H1 (cell line): ENCODE measurements at regions not wholly inside any gene's neighbourhood (a gene's known extent, or its start where the extent isn't known, plus 50 kb on each side); places are given as distances from the start of the nearest gene placed in this dataset.

Experiments used
- BRCA1 ChIP-seq: IDR thresholded peaks from 2 replicates; pipeline ENCODE4 v1.6.1; 2012; ENCODE audit warnings: low read depth, low read length, improper control_type of control experiment
- CTCF ChIP-seq, 3 experiments: IDR thresholded peaks; 1 replicate in 2 of 3; 2 replicates in 1 of 3; pipeline versions ENCODE4 v1.5.1 to v1.6.1; 2011; ENCODE audit warnings: low read length in 3 of 3, mild to moderate bottlenecking in 3 of 3, inconsistent platforms in 2 of 3, low read depth in 1 of 3, moderate library complexity in 1 of 3; ENCODE audit not compliant: insufficient read depth in 1 of 3; ENCODE audit errors: control extremely low read depth in 1 of 3
- MAFK ChIP-seq: IDR thresholded peaks from 2 replicates; pipeline ENCODE4 v1.6.1; 2012; ENCODE audit warnings: low read depth, mild to moderate bottlenecking, improper control_type of control experiment, low read length
- MAX ChIP-seq: IDR thresholded peaks from 2 replicates; pipeline ENCODE4 v1.6.1; 2012; ENCODE audit warnings: inconsistent platforms
- POLR2A ChIP-seq, 2 experiments: IDR thresholded peaks; 1 replicate in 1 of 2; 2 replicates in 1 of 2; pipeline ENCODE4 v1.6.1; 2011; ENCODE audit warnings: low read depth in 2 of 2, low read length in 2 of 2, mild to moderate bottlenecking in 2 of 2; ENCODE audit errors: control extremely low read depth in 1 of 2
- SP1 ChIP-seq: IDR thresholded peaks from 2 replicates; pipeline ENCODE4 v1.6.1; 2011; ENCODE audit warnings: low read depth, low read length
- SUZ12 ChIP-seq: fragments of 200-600 bp; sonication (generic); IDR thresholded peaks from 2 replicates; pipeline ENCODE4 v1.6.1; 2012; ENCODE audit warnings: mild to moderate bottlenecking, inconsistent platforms, low read length, moderate library complexity, mixed read lengths
- TCF12 ChIP-seq: IDR thresholded peaks from 2 replicates; pipeline ENCODE4 v1.6.1; 2011; ENCODE audit warnings: low read depth, mild to moderate bottlenecking, low read length
- USF2 ChIP-seq: IDR thresholded peaks from 2 replicates; pipeline ENCODE4 v1.6.1; 2011; ENCODE audit warnings: low read length, improper control_type of control experiment

- TF ChIP-seq MAFK (no peak), CTCF (IDR thresholded peaks at IDR 0.05; ENCODE audit: control extremely low read depth in 1 of 3, insufficient read depth in 1 of 3, low read depth in 1 of 3, low read length in 3 of 3) (no peak), TCF12 (no peak), BRCA1 (no peak), POLR2A (IDR thresholded peaks at IDR 0.05; ENCODE audit: control extremely low read depth in 1 of 2, low read depth in 2 of 2, low read length in 2 of 2) (no peak), SUZ12 (no peak), SP1 (no peak), USF2 (no peak), MAX (no peak)
Observed at GRCh38 chr12:90000721-90001120, 292.1 kb upstream of the ATP2B1 start.
